Stimulated activated CD8-positive, alpha-beta memory T cell treated with anti-CD3 and anti-CD28 coated beads, Interleukin-15, amount 100 ng/mL, for 48 hours (primary cell): ENCODE measurements at regions not wholly inside any gene's neighbourhood (a gene's known extent, or its start where the extent isn't known, plus 50 kb on each side); places are given as distances from the start of the nearest gene placed in this dataset.

Experiments used
- DNase-seq, 2 donors: peaks; one replicate each; pipeline ENCODE4 v3.0.0-alpha.2; 2020; ENCODE audit warnings: low read depth in 2 of 2

DNA sequence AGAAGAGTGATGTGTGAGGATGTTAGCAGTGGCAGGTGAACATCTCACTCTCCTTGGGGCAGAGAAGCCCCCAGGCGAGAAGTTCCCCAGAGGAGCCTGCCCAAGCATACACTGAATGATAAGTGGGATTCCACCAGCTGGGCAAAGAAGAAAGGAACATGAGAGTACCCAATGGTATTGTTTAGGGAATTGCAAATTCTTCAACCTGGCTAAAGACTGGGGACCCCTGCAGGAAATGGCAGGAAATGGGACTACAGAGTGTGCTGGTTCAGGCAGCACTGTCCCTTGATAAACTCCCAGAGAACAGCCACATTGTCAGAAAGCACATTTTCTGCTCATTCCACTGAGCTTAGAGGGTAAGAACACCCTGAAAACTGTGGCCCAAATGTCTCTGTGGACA lies 121.3 kb downstream of the RPS29 start:
- DNase-seq = no peak

DNA sequence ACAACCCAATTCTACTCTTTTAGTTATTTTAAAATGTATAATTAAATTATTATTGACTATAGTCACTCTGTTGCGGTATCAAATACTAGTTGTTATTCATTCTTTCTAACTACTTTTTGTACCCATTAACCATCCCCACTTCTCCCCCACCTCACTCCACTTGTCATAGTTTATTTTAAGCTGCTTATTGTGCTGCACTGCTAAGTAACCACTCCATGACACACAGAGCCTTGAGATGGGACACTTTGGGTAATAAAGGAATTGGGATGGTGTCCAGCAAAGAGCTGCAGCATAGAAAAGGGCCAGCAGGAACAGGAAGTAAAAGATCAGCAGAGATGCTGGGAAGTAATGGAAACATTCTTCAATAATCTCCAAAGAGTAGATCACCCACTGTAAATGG lies 123.0 kb downstream of the RPS29 start:
- DNase-seq = no peak

DNA sequence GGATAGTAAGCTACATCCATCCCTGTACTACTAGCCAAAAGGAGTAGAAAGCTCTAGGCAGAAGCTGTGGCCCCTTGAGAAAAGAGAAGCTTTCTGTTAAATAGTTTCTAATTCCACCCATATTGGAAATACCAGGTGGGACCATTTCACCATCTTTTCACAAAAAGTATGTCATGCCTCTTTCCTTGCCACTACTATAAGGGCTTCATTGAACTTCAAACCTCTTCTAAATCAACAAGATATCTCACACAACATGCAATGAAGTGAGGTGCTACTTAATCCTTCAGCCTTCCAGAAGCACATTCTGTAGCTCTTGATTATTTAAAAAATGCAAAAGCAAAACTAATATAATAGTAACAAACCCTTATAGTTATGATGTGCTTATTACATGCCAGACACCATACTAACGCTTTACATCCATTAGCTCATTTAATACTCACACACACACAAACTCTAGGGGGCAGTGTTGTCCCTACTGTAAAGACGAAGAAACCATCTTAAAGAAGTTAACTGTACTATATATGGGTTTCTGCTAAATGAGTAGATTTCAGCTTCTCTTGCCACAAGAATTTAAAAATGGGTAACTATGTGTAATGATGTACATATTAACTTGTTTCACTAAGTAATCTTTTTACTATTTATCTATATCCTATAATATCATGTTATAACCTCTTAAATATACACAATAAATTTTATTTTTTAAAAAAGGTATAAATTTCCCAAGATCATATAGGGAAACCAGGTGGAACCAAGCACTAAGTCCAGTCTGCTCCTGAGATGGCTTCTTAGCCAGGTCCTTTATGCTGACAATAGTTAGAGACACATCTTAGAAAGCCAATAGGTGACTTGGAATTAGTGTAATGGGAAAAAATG lies 124.4 kb downstream of the RPS29 start:
- peak in 1 of 2 donors; percentile 14 for DNase-seq

DNA sequence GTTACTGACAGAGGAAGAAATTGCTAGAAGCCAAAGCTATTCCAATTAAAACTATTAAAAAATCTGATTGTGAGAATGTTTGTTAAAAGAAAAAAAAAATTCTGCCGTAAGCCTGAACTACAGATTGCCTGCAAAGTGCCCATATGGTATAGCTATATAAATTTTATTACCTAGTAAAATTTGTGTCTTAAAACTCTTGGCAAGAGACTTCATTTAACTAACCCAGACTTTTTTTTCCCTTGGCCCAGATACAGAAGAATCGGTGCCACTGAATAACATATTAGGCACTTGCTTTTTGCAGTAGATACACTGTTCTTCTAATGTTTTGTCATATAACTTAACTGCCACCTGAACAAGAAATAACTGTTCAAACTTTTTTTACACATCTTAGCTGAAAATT lies 125.5 kb downstream of the RPS29 start:
- no peak for DNase-seq

DNA sequence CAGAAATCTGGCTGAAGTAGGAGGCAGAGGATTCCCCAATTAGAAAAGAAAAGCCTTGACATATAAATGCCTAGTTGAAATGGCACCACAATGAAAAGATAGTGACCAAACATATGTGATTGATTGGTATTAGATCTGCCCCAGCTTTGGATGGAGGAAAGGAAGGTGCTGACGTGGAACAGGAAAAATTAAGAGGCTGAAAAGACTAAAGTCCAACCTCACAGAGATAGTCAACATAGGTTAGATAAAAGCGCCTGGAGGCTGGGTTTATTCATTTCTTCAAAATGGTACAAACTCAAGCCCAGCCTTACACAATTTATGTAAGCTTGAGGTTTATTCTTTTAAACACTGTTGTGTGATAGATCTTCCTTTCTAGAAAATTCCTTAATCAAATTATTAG lies 129.6 kb downstream of the RPS29 start:
- no peak for DNase-seq

DNA sequence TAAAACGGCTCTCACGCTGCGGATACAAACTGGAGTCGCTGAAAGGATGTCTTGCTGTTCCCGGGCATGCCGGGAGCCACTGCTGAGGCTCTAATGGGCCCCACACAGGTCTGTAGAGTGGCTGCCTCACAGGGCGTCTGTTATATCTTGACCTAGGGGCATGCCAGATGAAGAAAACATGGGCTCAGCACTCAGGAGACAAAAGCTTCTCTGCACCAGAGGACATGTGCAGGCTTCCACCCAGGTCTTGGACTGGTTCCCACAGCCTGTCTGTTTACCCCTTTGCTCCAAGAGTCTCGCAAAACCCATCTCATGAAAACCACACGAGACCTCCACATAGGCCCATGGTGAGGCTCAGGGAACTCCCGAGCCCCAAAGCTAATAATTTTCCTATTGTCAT lies 134.2 kb downstream of the RPS29 start:
- no peak for DNase-seq

DNA sequence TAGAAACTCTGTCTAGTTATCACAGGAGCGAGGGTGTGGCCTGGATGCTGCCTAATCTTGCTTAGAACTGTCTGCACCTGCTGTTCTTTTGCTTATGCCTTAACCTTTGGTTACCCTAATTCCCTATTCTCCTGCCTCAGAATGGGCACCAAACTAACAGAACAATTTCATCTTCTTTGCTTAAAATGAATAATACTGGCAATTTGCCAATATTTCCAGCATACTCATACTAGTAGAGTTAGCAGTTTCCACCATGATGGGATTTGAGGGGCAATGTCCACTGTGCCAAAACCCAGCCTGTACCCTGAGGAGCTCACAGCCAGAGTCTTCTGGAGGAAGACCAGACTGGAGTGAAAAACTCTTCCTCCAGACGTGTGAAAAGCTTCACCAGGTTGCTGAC lies 136.4 kb downstream of the RPS29 start:
- DNase-seq = no peak

DNA sequence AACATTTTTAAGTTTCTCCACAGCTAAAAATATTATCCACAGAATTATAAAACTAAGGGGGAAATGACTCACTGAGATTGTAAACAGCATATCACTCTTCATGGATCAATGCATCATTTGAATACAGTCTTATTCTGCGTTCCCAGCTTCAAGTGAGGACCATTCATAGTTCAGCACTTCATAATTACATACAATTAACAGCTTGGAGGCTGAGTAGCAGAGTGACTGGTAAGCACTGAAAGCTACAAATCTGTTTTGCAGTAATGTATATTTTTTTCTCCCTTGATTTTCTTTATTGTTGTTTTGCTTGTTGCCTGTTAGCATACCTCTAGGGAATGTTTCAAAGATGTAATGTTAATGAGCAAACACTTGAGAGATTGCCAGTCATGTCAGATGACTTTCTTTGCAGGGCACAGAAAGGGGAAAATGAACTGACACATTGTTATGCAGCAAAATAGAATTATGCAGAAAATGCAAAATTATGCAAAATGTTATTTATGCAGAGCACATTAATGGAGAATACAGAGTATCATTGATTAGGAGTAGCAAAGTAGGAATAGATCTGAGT lies 138.6 kb downstream of the RPS29 start:
- no peak for DNase-seq

DNA sequence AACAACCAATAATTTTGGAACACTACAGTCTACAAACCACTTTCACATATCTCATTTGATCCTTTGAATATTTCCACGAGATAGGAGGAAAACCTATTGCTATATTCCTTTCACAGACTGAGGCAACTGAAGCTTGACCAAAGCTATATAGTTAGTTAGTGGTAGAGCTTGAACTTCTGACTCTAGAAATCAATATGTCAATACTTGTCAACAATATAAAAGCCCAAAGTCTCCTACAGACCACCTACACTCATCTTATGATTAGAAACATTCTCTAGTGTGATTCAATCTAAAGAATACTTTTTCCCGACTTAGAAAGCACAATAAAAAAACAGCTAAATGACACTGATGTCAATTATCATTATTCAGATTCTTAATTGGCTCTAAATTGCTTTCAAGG lies 139.4 kb downstream of the RPS29 start:
- DNase-seq = no peak

DNA sequence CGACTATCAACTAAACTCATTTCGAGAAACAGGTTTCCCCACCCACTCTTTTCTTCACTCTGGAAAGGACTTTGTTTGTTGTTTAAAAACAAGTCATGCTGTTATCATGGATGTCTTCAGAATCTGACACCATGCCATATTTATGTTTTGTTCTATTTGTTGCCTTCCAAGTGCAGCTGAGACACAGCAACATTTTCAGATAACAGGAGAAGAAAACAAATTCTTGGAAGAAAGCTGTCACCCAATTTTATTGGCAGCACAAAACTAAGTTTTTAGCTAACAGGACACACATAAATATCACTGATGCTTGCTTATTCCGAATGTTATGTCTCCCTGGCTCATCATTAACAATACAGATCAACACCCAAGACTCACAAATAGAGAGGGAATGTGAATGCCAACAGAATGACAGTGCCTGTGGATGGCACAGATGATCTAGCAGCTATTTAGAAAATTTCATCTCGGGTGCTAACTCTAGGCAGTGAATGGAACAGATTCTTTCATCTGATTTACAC lies 147.9 kb downstream of the RPS29 start:
- no peak for DNase-seq

DNA sequence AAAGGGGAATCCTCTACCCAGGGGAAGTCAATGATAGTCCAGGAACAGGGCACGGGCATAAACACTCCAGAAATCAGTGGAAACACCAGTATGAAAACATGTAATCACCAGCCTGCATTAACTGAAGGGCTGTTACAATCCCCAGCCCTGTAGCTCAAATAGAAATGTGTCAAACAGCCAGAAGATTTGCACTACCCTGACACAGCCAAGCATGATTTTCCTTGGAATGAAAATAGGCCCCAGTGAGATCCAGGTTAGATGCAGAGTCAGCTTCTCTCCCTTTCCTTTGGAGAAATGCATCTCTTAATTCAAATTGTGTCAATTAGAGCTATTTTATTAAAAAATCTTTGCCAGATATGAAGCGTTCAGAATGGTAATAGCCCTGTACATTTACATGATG lies 158.1 kb downstream of the RPS29 start:
- DNase-seq = no peak

DNA sequence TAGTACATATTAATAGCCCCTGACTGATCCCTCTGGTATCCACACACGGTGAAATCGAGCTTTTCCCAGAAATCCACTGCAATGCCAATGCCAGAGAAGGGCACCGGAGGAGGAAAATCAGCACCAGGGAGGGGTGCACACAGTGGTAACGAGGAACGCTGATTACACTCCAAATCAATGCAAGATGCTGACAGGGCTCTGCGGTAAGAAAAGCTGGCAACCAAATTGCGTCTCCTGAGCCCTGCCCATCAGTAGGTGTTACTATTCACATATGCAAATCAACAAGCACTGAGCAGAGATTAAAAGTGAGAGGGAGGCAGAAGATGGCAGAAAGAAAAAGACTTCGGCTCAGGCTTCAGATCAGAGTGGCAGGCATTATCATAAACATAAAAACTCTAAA lies 159.1 kb downstream of the RPS29 start:
- DNase-seq = no peak

DNA sequence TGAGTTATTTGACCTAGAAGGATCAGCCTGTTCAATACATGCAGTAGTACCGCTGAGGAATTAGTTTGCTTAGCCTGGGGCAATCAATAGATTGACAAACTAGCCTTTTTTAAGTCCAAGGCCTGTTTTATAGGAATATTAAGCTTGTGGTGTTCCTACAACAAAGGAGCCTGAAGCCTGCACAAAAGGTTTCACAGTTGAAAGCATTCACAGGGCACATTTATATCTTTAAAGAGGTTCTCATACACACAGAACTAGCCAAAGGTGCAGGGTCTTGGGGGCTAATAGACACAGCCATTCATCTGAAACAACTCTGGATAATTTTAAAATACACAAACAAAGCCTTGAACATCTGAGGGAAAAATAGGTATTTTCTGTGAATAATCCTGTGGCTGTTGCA lies 160.3 kb downstream of the RPS29 start:
- DNase-seq = no peak

DNA sequence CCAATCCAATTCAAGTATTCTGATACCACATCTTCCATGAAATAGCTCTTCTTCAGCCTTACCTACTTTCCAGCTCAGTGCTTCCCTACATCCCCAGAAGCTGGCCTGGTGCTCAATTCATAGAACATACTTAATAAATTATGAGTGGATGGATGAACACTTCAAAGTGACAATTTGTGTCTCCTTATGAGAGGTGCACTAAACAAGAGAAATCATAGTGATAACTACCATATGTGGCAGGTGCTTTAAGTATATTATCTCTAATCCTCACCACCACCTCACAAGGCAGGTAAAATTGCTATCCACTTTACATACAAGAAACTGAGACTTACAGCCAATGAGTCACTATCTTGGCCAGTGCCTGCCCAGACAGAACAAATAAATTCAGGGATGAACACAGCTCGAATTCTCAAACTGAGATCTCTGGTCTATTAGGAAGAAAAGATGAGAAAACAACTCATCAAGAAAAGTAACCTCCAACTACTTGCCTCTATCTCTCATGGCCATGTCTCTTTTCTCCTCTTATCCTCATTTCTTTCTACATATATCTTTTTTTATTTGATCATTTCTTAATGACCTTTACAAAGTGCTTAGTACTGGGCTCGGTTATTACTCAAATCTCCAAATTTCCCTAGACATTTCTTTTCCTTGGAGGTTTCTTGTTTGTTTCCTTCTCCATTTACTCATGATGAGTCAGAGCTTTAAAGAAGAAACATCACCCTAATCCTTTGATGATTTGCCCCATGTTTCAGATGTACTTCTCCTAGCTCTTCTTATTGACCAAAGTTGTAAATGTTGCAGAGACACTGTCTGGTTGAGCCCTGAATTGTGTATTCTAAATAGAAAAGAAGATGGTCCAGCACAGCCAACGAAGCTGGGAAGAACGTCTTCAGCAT lies 161.5 kb downstream of the RPS29 start:
- no peak for DNase-seq

DNA sequence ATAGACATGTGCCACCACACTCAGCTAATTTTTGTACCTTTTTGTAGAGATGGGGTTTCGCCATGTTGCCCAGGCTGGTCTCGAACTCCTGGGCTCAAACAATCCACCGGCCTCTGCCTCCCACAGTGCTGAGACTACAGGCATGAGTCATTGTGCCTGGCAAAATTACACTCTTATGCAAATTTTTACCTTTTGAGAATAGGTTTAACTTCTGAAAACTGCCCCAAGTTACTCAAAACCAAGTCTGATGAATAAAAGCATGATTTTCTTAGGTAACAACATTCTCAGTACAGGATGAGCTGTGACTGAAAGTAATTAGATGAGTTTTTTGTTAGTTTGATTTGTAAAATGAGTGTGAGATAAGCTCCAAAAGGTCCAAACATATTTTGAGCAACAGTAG lies 166.0 kb downstream of the RPS29 start:
- DNase-seq = peak in 1 of 2 donors; percentile 15

DNA sequence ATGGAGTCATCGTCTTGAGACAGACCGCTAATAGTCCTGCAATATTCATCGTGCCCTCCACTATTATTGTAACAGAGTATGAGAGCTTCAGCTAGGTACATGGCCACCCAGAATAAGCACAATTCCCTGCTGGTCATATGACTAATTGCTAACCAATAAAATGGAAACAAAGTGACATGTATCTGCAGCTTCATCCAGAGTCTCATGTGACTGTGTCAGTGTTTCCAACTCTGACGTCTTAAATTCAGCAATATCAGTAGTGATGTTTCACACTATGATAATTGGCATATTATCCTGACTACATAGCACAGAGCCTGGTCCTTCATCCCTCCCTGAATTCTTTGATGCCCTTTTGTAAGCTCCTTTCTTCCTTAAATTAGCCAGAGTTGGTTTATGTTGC lies 167.4 kb downstream of the RPS29 start:
- no peak for DNase-seq

DNA sequence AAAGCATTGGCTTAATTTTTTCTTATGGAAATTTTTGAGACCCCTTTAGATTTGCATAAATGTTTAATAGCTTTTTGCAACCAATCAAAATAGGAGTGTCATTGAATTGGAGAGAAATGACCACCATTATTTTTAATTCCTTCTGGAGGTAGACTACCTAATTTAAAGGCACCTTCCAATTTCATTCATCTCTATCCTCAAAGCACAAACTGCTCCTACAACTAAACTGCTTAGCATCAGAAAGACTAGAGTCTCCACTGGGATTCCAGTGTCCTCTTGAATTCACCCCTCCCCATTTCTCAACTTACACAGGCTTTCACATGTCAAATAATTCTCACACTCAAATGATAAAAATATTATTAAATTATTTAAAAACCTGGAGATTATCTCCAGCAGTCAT lies 168.4 kb downstream of the RPS29 start:
- DNase-seq = no peak

DNA sequence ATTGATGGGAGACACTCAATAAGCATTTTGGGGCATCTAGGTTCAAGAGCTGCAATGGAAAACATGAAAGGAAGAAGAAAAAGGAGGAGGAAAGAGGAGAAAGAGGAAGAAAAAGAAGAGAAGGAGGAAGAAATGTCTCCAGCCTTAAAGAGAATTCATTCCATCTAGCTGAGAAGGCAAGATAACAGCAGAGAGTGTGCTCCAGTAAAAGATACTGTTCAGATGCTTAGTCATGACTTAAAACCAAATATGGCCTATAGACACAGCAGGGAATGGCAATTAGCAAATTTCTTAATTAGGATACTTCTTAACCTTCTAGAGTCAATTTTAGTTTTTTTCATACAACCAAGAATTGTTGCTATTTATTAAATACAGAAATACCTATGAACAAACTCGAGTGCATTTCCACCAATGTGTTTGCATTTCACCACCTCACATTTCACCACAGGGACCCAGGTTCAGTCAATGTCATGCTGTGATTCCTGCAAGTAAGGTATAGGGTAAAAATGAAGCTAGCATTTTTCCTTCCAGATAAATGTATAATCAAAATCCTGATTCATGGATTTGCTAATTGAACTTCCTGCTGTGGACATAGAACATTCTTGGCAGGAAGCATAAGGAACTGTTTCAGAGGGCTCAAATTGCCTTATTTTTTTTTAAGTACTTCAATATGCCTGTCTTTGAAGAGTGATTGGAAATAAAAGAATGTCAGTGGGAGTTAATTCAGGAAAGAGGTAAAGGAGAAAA lies 177.8 kb downstream of the RPS29 start:
- DNase-seq = no peak

DNA sequence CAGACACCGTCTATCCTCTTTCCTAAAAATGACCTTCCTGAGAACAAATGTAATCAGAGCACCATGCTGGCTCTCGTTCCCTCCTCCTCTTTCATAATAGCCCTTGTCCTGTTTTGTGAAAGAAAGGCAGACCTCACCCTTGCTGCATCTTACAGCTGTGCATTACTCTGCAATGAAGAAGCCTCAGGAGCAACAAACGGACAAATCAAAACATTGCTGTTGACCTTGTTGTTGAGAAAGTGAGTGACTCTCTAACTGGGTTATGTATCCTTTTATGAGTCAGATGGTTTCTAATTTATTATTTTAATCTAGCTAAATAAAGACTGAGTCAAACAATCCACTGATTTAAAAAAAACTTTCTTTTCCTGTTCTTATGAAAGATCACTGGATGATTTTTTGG lies 180.9 kb downstream of the RPS29 start:
- DNase-seq = no peak

DNA sequence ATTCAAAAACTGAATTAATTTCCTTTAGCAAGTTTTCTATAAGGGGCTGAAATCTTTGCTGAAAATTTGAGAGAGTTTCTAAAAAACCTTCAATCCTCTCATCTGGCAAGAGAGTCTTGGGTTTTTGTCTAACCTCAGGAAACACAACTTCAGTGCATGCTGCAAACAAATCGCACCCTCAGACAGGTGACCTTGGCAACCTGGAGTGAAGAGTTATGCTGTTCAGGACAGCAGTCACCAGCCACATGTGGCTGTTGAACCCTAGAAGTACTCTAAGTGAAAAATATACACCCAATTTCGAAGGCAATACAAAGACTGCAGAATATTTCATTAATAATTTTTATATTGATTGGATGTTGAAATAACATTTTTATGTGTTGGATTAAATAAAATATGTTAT lies 184.8 kb downstream of the RPS29 start:
- DNase-seq = no peak

DNA sequence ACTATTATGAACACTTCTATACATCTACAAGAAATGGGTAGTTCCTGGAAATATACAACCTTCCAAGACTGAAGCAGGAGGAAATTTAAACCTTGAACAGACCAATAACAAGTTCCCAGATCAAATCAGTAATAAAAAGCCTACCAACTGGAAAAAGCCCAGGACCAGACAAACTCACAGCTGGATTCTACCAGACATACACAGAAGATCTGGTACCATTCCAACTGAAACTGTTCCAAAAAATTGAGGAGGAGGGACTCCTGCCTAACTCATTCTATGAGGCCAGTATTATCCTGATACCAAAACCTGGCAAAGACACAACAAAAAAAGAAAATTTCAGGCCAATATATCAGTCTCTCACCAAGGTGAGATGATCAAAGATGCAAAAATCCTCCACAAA lies 189.4 kb downstream of the RPS29 start:
- no peak for DNase-seq

DNA sequence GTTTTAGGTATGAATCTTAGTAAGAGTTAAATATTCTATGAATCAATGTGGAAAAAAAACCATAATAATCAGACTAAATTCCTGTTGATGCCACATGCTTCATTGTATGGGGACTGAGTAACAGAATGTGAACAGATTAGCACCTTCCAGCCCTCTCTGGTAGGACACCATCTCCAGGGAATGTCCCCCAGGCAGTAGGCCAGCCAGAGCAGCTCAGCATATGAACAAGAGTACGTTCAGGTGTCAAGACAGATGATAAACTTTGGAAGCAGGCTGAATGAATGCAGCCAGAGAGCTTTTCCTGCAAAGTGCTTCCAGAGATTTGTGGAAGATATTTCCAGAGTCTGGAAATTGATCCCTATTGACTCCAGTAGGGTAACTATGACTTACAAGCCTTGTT lies 204.4 kb downstream of the RPS29 start:
- no peak for DNase-seq
